ENCODE measurements at regions not wholly inside any gene's neighbourhood (a gene's known extent, or its start where the extent isn't known, plus 50 kb on each side); places are given as distances from the start of the nearest gene placed in this dataset.

GRCh38 chr4:24364852-24365251 is 219.5 kb downstream of the DHX15 start:
- no peak for TF ChIP-seq POLR2A (IDR thresholded peaks at IDR 0.05)
- TF ChIP-seq, protein P1, sequence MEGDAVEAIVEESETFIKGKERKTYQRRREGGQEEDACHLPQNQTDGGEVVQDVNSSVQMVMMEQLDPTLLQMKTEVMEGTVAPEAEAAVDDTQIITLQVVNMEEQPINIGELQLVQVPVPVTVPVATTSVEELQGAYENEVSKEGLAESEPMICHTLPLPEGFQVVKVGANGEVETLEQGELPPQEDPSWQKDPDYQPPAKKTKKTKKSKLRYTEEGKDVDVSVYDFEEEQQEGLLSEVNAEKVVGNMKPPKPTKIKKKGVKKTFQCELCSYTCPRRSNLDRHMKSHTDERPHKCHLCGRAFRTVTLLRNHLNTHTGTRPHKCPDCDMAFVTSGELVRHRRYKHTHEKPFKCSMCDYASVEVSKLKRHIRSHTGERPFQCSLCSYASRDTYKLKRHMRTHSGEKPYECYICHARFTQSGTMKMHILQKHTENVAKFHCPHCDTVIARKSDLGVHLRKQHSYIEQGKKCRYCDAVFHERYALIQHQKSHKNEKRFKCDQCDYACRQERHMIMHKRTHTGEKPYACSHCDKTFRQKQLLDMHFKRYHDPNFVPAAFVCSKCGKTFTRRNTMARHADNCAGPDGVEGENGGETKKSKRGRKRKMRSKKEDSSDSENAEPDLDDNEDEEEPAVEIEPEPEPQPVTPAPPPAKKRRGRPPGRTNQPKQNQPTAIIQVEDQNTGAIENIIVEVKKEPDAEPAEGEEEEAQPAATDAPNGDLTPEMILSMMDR (IDR thresholded peaks at IDR 0.05): no peak
